Activated naive CD8-positive, alpha-beta T cell treated with anti-CD3 and anti-CD28 coated beads, Interleukin-2, amount 50 U/mL, for 24 hours (primary cell): ENCODE measurements at regions not wholly inside any gene's neighbourhood (a gene's known extent, or its start where the extent isn't known, plus 50 kb on each side); places are given as distances from the start of the nearest gene placed in this dataset.

Experiments used
- ATAC-seq: fragments of 150-1000 bp; cut with Tn5 transposase; one replicate; pipeline ENCODE4 v1.10.0; 2021
- DNase-seq: peaks from one replicate; pipeline ENCODE4 v3.0.0; 2021
- H3K27ac Mint-ChIP-seq: one replicate; pipeline ENCODE4 v1.8.0; 2021; ENCODE audit warnings: mild to moderate bottlenecking, mixed read lengths
- H3K27me3 Mint-ChIP-seq: one replicate; pipeline ENCODE4 v1.8.0; 2021; ENCODE audit warnings: mixed read lengths
- H3K36me3 Mint-ChIP-seq: one replicate; pipeline ENCODE4 v1.8.0; 2021; ENCODE audit warnings: low read depth, mixed read lengths
- H3K4me1 Mint-ChIP-seq: one replicate; pipeline ENCODE4 v1.8.0; 2021; ENCODE audit warnings: mixed read lengths
- H3K4me3 Mint-ChIP-seq: one replicate; pipeline ENCODE4 v1.8.0; 2021; ENCODE audit warnings: mild to moderate bottlenecking, moderate library complexity, mixed read lengths
- H3K9me3 Mint-ChIP-seq: one replicate; pipeline ENCODE4 v1.8.0; 2021; ENCODE audit warnings: mixed read lengths

DNA sequence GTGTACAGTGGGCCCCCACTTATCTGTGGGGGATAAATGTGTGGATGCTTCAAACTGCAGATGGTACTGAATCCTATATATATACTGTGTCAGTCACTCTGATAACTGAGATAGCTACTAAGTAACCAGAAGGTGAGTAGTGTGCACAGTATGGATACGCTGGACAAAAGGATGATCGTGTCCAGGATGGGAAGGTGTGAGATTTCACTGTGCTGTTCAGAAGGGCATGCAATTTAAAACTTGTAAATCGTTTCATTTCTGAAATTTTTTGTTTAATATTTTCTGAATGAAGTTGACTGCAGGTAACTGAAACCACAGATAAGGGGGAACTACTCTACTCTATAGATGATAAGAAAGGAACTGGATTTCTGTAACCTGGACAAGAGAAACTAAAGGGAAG is 52.1 kb upstream of the SESN3 start:
- Mint-ChIP-seq H3K36me3 (no peaks in the 10 kb centered on the region), H3K27ac (no peak overlapping the region), H3K9me3 (no peaks in the 10 kb centered on the region), H3K27me3 (no peaks in the 10 kb centered on the region), H3K4me1 (peaks cover 4% of the 10 kb centered on the region), H3K4me3 (no peak overlapping the region)
- DNase-seq (no peak), ATAC-seq (no peak)

- Mint-ChIP-seq H3K9me3 (no peaks in the 10 kb centered on the region), H3K4me1 (peaks cover 4% of the 10 kb centered on the region), H3K27ac (no peak overlapping the region), H3K27me3 (no peaks in the 10 kb centered on the region), H3K36me3 (no peaks in the 10 kb centered on the region), H3K4me3 (no peak overlapping the region)
- no peak for DNase-seq
- no peak for ATAC-seq
These were observed 51.3 kb upstream of the SESN3 start for GRCh38 chr11:95282291-95282751.
